ENCODE measurements at regions not wholly inside any gene's neighbourhood (a gene's known extent, or its start where the extent isn't known, plus 50 kb on each side); places are given as distances from the start of the nearest gene placed in this dataset.

DNA sequence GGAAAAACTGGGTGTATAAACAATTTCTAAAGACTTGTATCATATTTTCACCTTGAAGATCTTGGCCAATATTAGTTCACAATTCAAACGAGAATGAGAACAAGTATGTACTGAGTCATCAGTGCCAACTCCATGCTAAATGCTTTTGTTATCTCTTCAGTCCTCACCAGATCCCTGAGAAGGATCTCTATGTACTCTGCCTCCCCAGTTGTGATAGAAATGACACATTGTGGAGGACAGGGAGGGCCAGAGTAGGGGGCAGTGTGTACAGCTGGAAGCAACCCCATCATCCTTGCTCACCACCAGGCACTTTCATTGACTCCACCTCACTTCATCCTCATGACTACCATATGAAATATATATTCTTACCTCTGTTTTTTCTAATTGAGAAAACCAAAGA is 353.7 kb upstream of the SOX2 start:
- POLR2A ChIA-PET: no interaction called here
- Histone ChIP-seq H3K9me3 (ENCODE audit: control insufficient read depth, insufficient read depth, low read depth, low read length) (no peaks in the 10 kb centered on the region), H3K36me3 (ENCODE audit: control insufficient read depth in 2 of 2, insufficient read depth in 1 of 2, low read length in 2 of 2) (no peaks in the 10 kb centered on the region), H3K4me3 (ENCODE audit: low read depth, low read length) (no peak overlapping the region), H3K4me1 (ENCODE audit: control insufficient read depth, insufficient read depth, low read length) (no peaks in the 10 kb centered on the region; the same call in 1 of the 2 replicates), H3K27ac (ENCODE audit: extremely low read depth, low read depth, low read length) (no peak overlapping the region)
- CTCF ChIA-PET: no interaction called here
- TF ChIP-seq ZNF2 (tag by site-specific recombination; IDR thresholded peaks at IDR 0.05): no peak
- no peak for TF ChIP-seq HOXD13 (CRISPR knock-in tag; IDR thresholded peaks at IDR 0.05; ENCODE audit: borderline replicate concordance)
- TF ChIP-seq, protein P1, sequence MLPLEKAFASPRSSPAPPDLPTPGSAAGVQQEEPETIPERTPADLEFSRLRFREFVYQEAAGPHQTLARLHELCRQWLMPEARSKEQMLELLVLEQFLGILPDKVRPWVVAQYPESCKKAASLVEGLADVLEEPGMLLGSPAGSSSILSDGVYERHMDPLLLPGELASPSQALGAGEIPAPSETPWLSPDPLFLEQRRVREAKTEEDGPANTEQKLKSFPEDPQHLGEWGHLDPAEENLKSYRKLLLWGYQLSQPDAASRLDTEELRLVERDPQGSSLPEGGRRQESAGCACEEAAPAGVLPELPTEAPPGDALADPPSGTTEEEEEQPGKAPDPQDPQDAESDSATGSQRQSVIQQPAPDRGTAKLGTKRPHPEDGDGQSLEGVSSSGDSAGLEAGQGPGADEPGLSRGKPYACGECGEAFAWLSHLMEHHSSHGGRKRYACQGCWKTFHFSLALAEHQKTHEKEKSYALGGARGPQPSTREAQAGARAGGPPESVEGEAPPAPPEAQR (tag by site-specific recombination; IDR thresholded peaks at IDR 0.05): no peak
- TF ChIP-seq, protein P2, sequence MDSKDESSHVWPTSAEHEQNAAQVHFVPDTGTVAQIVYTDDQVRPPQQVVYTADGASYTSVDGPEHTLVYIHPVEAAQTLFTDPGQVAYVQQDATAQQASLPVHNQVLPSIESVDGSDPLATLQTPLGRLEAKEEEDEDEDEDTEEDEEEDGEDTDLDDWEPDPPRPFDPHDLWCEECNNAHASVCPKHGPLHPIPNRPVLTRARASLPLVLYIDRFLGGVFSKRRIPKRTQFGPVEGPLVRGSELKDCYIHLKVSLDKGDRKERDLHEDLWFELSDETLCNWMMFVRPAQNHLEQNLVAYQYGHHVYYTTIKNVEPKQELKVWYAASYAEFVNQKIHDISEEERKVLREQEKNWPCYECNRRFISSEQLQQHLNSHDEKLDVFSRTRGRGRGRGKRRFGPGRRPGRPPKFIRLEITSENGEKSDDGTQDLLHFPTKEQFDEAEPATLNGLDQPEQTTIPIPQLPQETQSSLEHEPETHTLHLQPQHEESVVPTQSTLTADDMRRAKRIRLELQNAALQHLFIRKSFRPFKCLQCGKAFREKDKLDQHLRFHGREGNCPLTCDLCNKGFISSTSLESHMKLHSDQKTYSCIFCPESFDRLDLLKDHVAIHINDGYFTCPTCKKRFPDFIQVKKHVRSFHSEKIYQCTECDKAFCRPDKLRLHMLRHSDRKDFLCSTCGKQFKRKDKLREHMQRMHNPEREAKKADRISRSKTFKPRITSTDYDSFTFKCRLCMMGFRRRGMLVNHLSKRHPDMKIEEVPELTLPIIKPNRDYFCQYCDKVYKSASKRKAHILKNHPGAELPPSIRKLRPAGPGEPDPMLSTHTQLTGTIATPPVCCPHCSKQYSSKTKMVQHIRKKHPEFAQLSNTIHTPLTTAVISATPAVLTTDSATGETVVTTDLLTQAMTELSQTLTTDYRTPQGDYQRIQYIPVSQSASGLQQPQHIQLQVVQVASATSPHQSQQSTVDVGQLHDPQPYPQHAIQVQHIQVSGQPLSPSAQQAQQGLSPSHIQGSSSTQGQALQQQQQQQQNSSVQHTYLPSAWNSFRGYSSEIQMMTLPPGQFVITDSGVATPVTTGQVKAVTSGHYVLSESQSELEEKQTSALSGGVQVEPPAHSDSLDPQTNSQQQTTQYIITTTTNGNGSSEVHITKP (tag by site-specific recombination; IDR thresholded peaks at IDR 0.05): no peak
- TF ChIP-seq ZNF311 (tag by site-specific recombination; IDR thresholded peaks at IDR 0.05; ENCODE audit: borderline replicate concordance): no peak
- no peak for TF ChIP-seq ZNF777 (tag by site-specific recombination; IDR thresholded peaks at IDR 0.05; ENCODE audit: borderline replicate concordance)
- TF ChIP-seq ZNF621 (tag by site-specific recombination; IDR thresholded peaks at IDR 0.05): no peak
- TF ChIP-seq ZNF169 (tag by site-specific recombination; IDR thresholded peaks at IDR 0.05): no peak
- TF ChIP-seq ZNF223 (tag by site-specific recombination; IDR thresholded peaks at IDR 0.05): no peak
- no peak for TF ChIP-seq HOXA7 (CRISPR knock-in tag; IDR thresholded peaks at IDR 0.05; ENCODE audit: borderline replicate concordance)
- no peak for TF ChIP-seq ZNF133 (tag by site-specific recombination; IDR thresholded peaks at IDR 0.05)
- no peak for TF ChIP-seq ZBTB48 (tag by site-specific recombination; IDR thresholded peaks at IDR 0.05)
- TF ChIP-seq, protein P3, sequence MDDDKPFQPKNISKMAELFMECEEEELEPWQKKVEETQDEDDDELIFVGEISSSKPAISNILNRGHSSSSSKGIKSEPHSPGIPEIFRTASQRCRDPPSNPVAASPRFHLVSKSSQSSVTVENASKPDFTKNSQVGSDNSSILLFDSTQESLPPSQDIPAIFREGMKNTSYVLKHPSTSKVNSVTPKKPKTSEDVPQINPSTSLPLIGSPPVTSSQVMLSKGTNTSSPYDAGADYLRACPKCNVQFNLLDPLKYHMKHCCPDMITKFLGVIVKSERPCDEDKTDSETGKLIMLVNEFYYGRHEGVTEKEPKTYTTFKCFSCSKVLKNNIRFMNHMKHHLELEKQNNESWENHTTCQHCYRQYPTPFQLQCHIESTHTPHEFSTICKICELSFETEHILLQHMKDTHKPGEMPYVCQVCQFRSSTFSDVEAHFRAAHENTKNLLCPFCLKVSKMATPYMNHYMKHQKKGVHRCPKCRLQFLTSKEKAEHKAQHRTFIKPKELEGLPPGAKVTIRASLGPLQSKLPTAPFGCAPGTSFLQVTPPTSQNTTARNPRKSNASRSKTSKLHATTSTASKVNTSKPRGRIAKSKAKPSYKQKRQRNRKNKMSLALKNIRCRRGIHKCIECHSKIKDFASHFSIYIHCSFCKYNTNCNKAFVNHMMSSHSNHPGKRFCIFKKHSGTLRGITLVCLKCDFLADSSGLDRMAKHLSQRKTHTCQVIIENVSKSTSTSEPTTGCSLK (tag by site-specific recombination; IDR thresholded peaks at IDR 0.05): no peak
- TF ChIP-seq ZNF274 (IDR thresholded peaks at IDR 0.05; ENCODE audit: low read length): no peak
- no peak for TF ChIP-seq ZNF274 (tag by site-specific recombination; IDR thresholded peaks at IDR 0.05; ENCODE audit: borderline replicate concordance)
- no peak for TF ChIP-seq ZNF416 (tag by site-specific recombination; IDR thresholded peaks at IDR 0.05)

DNA sequence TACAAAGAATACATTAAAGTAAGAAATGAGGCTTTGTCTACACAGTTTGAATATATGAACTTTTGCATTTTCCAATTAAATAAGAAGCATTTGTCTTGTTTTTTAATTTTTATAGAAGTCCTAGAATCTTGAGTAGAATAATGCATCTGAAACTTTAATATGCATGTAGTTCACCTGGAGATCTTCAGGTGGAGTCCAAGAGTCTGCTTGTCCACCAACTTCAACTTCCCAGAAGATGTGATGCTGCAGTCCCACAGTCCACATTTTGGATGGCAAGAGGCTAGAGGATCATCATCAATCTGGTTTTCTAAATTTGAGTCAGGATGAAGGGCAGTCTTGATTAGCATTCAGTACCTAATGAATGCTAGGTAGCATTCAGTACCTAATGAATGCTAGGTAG is 357.6 kb upstream of the SOX2 start:
- H3K27ac ChIP-seq (ENCODE audit: extremely low read depth, low read depth, low read length): no peak overlapping the region
- H3K9me3 ChIP-seq (ENCODE audit: control insufficient read depth, insufficient read depth, low read depth, low read length): no peaks in the 10 kb centered on the region
- TF ChIP-seq, protein P4, sequence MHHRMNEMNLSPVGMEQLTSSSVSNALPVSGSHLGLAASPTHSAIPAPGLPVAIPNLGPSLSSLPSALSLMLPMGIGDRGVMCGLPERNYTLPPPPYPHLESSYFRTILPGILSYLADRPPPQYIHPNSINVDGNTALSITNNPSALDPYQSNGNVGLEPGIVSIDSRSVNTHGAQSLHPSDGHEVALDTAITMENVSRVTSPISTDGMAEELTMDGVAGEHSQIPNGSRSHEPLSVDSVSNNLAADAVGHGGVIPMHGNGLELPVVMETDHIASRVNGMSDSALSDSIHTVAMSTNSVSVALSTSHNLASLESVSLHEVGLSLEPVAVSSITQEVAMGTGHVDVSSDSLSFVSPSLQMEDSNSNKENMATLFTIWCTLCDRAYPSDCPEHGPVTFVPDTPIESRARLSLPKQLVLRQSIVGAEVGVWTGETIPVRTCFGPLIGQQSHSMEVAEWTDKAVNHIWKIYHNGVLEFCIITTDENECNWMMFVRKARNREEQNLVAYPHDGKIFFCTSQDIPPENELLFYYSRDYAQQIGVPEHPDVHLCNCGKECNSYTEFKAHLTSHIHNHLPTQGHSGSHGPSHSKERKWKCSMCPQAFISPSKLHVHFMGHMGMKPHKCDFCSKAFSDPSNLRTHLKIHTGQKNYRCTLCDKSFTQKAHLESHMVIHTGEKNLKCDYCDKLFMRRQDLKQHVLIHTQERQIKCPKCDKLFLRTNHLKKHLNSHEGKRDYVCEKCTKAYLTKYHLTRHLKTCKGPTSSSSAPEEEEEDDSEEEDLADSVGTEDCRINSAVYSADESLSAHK (tag by site-specific recombination; IDR thresholded peaks at IDR 0.05): no peak
- no peak for TF ChIP-seq ZNF394 (tag by site-specific recombination; IDR thresholded peaks at IDR 0.05; ENCODE audit: borderline replicate concordance)
- no peak for TF ChIP-seq ZNF623 (tag by site-specific recombination; IDR thresholded peaks at IDR 0.05)
- no peak for TF ChIP-seq ZNF747 (tag by site-specific recombination; IDR thresholded peaks at IDR 0.05)
- no peak for TF ChIP-seq ZNF239 (tag by site-specific recombination; IDR thresholded peaks at IDR 0.05)
- TF ChIP-seq ZNF548 (tag by site-specific recombination; IDR thresholded peaks at IDR 0.05): no peak
- TF ChIP-seq, protein P5, sequence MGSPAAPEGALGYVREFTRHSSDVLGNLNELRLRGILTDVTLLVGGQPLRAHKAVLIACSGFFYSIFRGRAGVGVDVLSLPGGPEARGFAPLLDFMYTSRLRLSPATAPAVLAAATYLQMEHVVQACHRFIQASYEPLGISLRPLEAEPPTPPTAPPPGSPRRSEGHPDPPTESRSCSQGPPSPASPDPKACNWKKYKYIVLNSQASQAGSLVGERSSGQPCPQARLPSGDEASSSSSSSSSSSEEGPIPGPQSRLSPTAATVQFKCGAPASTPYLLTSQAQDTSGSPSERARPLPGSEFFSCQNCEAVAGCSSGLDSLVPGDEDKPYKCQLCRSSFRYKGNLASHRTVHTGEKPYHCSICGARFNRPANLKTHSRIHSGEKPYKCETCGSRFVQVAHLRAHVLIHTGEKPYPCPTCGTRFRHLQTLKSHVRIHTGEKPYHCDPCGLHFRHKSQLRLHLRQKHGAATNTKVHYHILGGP (tag by site-specific recombination; IDR thresholded peaks at IDR 0.05): no peak
- no peak for TF ChIP-seq ZNF350 (tag by site-specific recombination; IDR thresholded peaks at IDR 0.05)
- TF ChIP-seq FEZF1 (tag by site-specific recombination; IDR thresholded peaks at IDR 0.05): no peak
- CTCF ChIA-PET: no interaction called here
- POLR2A ChIA-PET: no interaction called here
- no peak overlapping the region for H3K4me3 ChIP-seq (ENCODE audit: low read depth, low read length)
- no peaks in the 10 kb centered on the region for H3K36me3 ChIP-seq (ENCODE audit: control insufficient read depth in 2 of 2, insufficient read depth in 1 of 2, low read length in 2 of 2)
- H3K4me1 ChIP-seq (ENCODE audit: control insufficient read depth, insufficient read depth, low read length): no peaks in the 10 kb centered on the region; the same call in 1 of the 2 replicates

Data from HEK293 (cell line).